H9 (cell line): ENCODE measurements at regions not wholly inside any gene's neighbourhood (a gene's known extent, or its start where the extent isn't known, plus 50 kb on each side); places are given as distances from the start of the nearest gene placed in this dataset.

Experiments used
- DNase-seq: peaks from one replicate; pipeline ENCODE4 v3.0.0-alpha.2; 2017
- H2AFZ ChIP-seq: one replicate; pipeline ENCODE4 v1.6.1; 2013; ENCODE audit warnings: mild to moderate bottlenecking, low read length, control low read depth, moderate library complexity
- H2AK5ac ChIP-seq: 2 replicates; pipeline ENCODE4 v1.6.1; 2013; ENCODE audit warnings: low read length, control low read depth, mixed read lengths; ENCODE audit not compliant: insufficient read length
- H2BK120ac ChIP-seq: one replicate; pipeline ENCODE4 v1.6.1; 2013; ENCODE audit warnings: low read depth, mild to moderate bottlenecking, low read length, control low read depth, inconsistent platforms; ENCODE audit not compliant: poor library complexity, severe bottlenecking
- H2BK12ac ChIP-seq: 2 replicates; pipeline ENCODE4 v1.6.1; 2013; ENCODE audit warnings: low read length, control low read depth, mixed read lengths, low read depth; ENCODE audit not compliant: insufficient read length
- H2BK15ac ChIP-seq: 2 replicates; pipeline ENCODE4 v1.6.1; 2013; ENCODE audit warnings: low read depth, low read length, control low read depth
- H2BK20ac ChIP-seq: one replicate; pipeline ENCODE4 v1.6.1; 2013; ENCODE audit warnings: low read depth, mild to moderate bottlenecking, low read length, control low read depth, inconsistent platforms; ENCODE audit not compliant: poor library complexity, severe bottlenecking
- H2BK5ac ChIP-seq: 2 replicates; pipeline ENCODE4 v1.6.1; 2013; ENCODE audit warnings: low read length, control low read depth, mixed read lengths; ENCODE audit not compliant: insufficient read length
- H3K14ac ChIP-seq: 2 replicates; pipeline ENCODE4 v1.6.1; 2013; ENCODE audit warnings: low read length, control low read depth; ENCODE audit not compliant: insufficient read depth
- H3K18ac ChIP-seq: 2 replicates; pipeline ENCODE4 v1.6.1; 2013; ENCODE audit warnings: low read depth, mild to moderate bottlenecking, mixed read lengths, low read length, control low read depth; ENCODE audit not compliant: insufficient read length
- H3K23ac ChIP-seq: 2 replicates; pipeline ENCODE4 v1.6.1; 2013; ENCODE audit warnings: low read length, control low read depth, mixed read lengths, low read depth; ENCODE audit not compliant: insufficient read length
- H3K23me2 ChIP-seq: 2 replicates; pipeline ENCODE4 v1.6.1; 2013; ENCODE audit warnings: low read depth, mild to moderate bottlenecking, mixed read lengths, low read length, control low read depth; ENCODE audit not compliant: insufficient read length, poor library complexity, severe bottlenecking
- H3K27ac ChIP-seq: 2 replicates; pipeline ENCODE4 v1.5.1; 2013; ENCODE audit warnings: low read length, control low read depth, mixed read lengths, low read depth; ENCODE audit not compliant: insufficient read length
- H3K27me3 ChIP-seq: 2 replicates; pipeline ENCODE4 v1.6.1; 2013; ENCODE audit warnings: low read length, control low read depth, inconsistent platforms; ENCODE audit not compliant: insufficient read depth
- H3K4ac ChIP-seq: 2 replicates; pipeline ENCODE4 v1.6.1; 2013; ENCODE audit warnings: low read depth, mild to moderate bottlenecking, control low read depth, inconsistent platforms, low read length, moderate library complexity
- H3K4me1 ChIP-seq: 2 replicates; pipeline ENCODE4 v1.6.1; 2013; ENCODE audit warnings: low read length, control low read depth, inconsistent platforms; ENCODE audit not compliant: insufficient read depth
- H3K4me2 ChIP-seq: 2 replicates; pipeline ENCODE4 v1.6.1; 2013; ENCODE audit warnings: low read length, control low read depth, mixed read lengths; ENCODE audit not compliant: insufficient read length, insufficient read depth
- H3K56ac ChIP-seq: 2 replicates; pipeline ENCODE4 v1.6.1; 2013; ENCODE audit warnings: low read depth, mild to moderate bottlenecking, mixed read lengths, low read length, control low read depth; ENCODE audit not compliant: insufficient read length
- H3K79me1 ChIP-seq: 2 replicates; pipeline ENCODE4 v1.6.1; 2013; ENCODE audit warnings: low read depth, mild to moderate bottlenecking, moderate library complexity, low read length, control low read depth, inconsistent platforms; ENCODE audit not compliant: insufficient read depth, poor library complexity, severe bottlenecking
- H3K79me2 ChIP-seq: 2 replicates; pipeline ENCODE4 v1.6.1; 2013; ENCODE audit warnings: low read length, control low read depth, inconsistent platforms; ENCODE audit not compliant: insufficient read depth
- H3K9ac ChIP-seq: 2 replicates; pipeline ENCODE4 v1.6.1; 2013; ENCODE audit warnings: low read length, control low read depth, mixed read lengths; ENCODE audit not compliant: insufficient read length; ENCODE audit errors: extremely low read depth
- H3K9me3 ChIP-seq: one replicate; pipeline ENCODE4 v1.6.1; 2013; ENCODE audit warnings: low read depth, low read length, inconsistent platforms; ENCODE audit not compliant: control insufficient read depth
- H3T11ph ChIP-seq: one replicate; pipeline ENCODE4 v1.6.1; 2013; ENCODE audit warnings: mild to moderate bottlenecking, low read length, control low read depth, inconsistent platforms
- H4K20me1 ChIP-seq: one replicate; pipeline ENCODE4 v1.6.1; 2013; ENCODE audit not compliant: control insufficient read depth, insufficient read length, insufficient read depth
- H4K5ac ChIP-seq: 2 replicates; pipeline ENCODE4 v1.6.1; 2013; ENCODE audit warnings: low read depth, mild to moderate bottlenecking, mixed read lengths, low read length, control low read depth; ENCODE audit not compliant: insufficient read length
- H4K8ac ChIP-seq: replicated peaks from 2 replicates; pipeline ENCODE4 v1.6.1; 2013; ENCODE audit warnings: low read length, control low read depth, mixed read lengths, low read depth; ENCODE audit not compliant: insufficient read length
- H4K91ac ChIP-seq: 2 replicates; pipeline ENCODE4 v1.6.1; 2013; ENCODE audit warnings: low read depth, mild to moderate bottlenecking, moderate library complexity, mixed read lengths, low read length, control low read depth; ENCODE audit not compliant: insufficient read length
- H3K27ac Mint-ChIP-seq, 3 experiments: 2 replicates in 2 of 3; 3 replicates in 1 of 3; pipeline ENCODE4 v1.8.0; 2020 to 2021; ENCODE audit warnings: mixed read lengths in 3 of 3, mild to moderate bottlenecking in 1 of 3, moderate library complexity in 1 of 3
- H3K27me3 Mint-ChIP-seq: 2 replicates; pipeline ENCODE4 v1.8.0; 2021; ENCODE audit warnings: low read depth, mild to moderate bottlenecking, moderate library complexity, mixed read lengths
- H3K36me3 Mint-ChIP-seq, 3 experiments: 2 replicates in 2 of 3; 3 replicates in 1 of 3; pipeline ENCODE4 v1.8.0; 2020 to 2021; ENCODE audit warnings: low read depth in 3 of 3, mixed read lengths in 3 of 3; ENCODE audit not compliant: insufficient read depth in 1 of 3
- H3K4me1 Mint-ChIP-seq, 2 experiments: 2 replicates each; pipeline ENCODE4 v1.8.0; 2020; ENCODE audit warnings: mixed read lengths in 2 of 2
- H3K4me3 Mint-ChIP-seq, 2 experiments: 2 replicates in 1 of 2; 3 replicates in 1 of 2; pipeline ENCODE4 v1.8.0; 2020 to 2021; ENCODE audit warnings: mild to moderate bottlenecking in 2 of 2, mixed read lengths in 2 of 2, moderate library complexity in 1 of 2
- H3K9me3 Mint-ChIP-seq, 2 experiments: 2 replicates in 1 of 2; 3 replicates in 1 of 2; pipeline ENCODE4 v1.8.0; 2020; ENCODE audit warnings: mild to moderate bottlenecking in 2 of 2, mixed read lengths in 2 of 2, moderate library complexity in 1 of 2
- WGBS: extraction: QIAGEN DNeasy Blood & Tissue Kit; methylation state at CpG from one replicate; pipeline ENCODE4 v1.1.7; 2013; ENCODE audit warnings: missing lambda C conversion rate, low lambda C conversion rate, mixed read lengths; ENCODE audit not compliant: insufficient read length; ENCODE audit errors: extremely low coverage; 5-methylcytosine and 5-hydroxymethylcytosine counted together
- TF ChIP-seq, protein P1 (sequence below): fragments of 200-600 bp; sonication (generic); conservative IDR thresholded peaks from 3 replicates; pipeline ENCODE4 v1.8.0; 2021; ENCODE audit warnings: antibody characterized with exemption, mild to moderate bottlenecking

DNA sequence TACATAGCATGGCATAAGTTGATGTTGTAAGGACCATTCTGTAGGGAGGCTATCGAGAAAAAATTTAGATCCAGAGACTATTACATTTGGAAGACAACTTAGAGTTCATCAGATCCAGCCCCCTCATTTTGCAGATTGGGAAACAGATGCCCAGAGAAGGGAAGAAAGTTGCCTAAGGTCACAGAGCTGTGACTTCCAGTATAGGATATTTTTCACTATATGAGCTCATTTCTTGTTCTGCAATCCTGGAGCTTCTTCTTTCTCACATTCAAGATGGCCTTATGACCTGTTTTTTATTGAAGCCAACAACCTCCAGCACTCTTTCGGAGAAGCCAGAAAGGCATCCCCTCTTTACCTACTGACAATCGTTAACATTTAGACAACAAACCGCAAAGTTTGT lies 421.8 kb upstream of the PLXNA2 start:
- Histone ChIP-seq H3K79me1 (no peaks in the 10 kb centered on the region), H3K23ac (no peak overlapping the region), H4K91ac (no peak overlapping the region), H3K9me3 (no peaks in the 10 kb centered on the region), H2BK20ac (no peak overlapping the region), H2BK120ac (no peak overlapping the region), H4K5ac (no peak overlapping the region), H4K20me1 (no peaks in the 10 kb centered on the region), H3K56ac (no peak overlapping the region), H2BK12ac (no peak overlapping the region), H3K18ac (no peak overlapping the region), H3K27me3 (no peaks in the 10 kb centered on the region), H2AK5ac (no peak overlapping the region), H2BK5ac (no peak overlapping the region), H3K23me2 (no peaks in the 10 kb centered on the region), H3K27ac (no peak overlapping the region), H3T11ph (no peak overlapping the region), H3K79me2 (no peaks in the 10 kb centered on the region), H3K4me2 (no peak overlapping the region), H3K4ac (no peak overlapping the region), H4K8ac (no peak overlapping the region), H3K9ac (no peak overlapping the region), H3K14ac (no peak overlapping the region), H3K4me1 (no peaks in the 10 kb centered on the region), H2BK15ac (no peak overlapping the region), H2AFZ (no peak overlapping the region)
- TF ChIP-seq, protein P1, sequence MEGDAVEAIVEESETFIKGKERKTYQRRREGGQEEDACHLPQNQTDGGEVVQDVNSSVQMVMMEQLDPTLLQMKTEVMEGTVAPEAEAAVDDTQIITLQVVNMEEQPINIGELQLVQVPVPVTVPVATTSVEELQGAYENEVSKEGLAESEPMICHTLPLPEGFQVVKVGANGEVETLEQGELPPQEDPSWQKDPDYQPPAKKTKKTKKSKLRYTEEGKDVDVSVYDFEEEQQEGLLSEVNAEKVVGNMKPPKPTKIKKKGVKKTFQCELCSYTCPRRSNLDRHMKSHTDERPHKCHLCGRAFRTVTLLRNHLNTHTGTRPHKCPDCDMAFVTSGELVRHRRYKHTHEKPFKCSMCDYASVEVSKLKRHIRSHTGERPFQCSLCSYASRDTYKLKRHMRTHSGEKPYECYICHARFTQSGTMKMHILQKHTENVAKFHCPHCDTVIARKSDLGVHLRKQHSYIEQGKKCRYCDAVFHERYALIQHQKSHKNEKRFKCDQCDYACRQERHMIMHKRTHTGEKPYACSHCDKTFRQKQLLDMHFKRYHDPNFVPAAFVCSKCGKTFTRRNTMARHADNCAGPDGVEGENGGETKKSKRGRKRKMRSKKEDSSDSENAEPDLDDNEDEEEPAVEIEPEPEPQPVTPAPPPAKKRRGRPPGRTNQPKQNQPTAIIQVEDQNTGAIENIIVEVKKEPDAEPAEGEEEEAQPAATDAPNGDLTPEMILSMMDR = no peak
- Mint-ChIP-seq H3K27me3 (no peaks in the 10 kb centered on the region), H3K9me3 (no peaks in the 10 kb centered on the region), H3K4me1 (no peaks in the 10 kb centered on the region), H3K27ac (no peak overlapping the region), H3K36me3 (no peaks in the 10 kb centered on the region; a peak in 1 of 7 replicates), H3K4me3 (no peak overlapping the region)
- no peak for DNase-seq
- no CpG with 5 or more reads among the region's 4 CpGs for WGBS
